ENCODE measurements at regions not wholly inside any gene's neighbourhood (a gene's known extent, or its start where the extent isn't known, plus 50 kb on each side); places are given as distances from the start of the nearest gene placed in this dataset.

- Histone ChIP-seq H3K9me3 (ENCODE audit: control insufficient read depth, insufficient read depth, low read length) (no peaks in the 10 kb centered on the region), H3K4me3 (ENCODE audit: low read length) (no peak overlapping the region), H3K27me3 (ENCODE audit: control insufficient read depth, insufficient read depth, low read length) (no peaks in the 10 kb centered on the region), H3K4me1 (ENCODE audit: control insufficient read depth, insufficient read depth, low read length) (peaks cover 11% of the 10 kb centered on the region), H3K27ac (ENCODE audit: low read length) (no peak overlapping the region), H3K36me3 (ENCODE audit: control insufficient read depth, insufficient read depth, low read length) (no peaks in the 10 kb centered on the region)
- no peak for TF ChIP-seq CTCF (IDR thresholded peaks at IDR 0.05)
- ATAC-seq (no peak), DNase-seq (no peak)
- peak overlapping the region in 1 of 2 donors; percentile 17 for H3K27ac Mint-ChIP-seq
- no peak overlapping the region for H3K4me3 Mint-ChIP-seq
- H3K4me1 Mint-ChIP-seq = peaks cover 10 to 21% of the 10 kb centered on the region in 2 donors
- no peaks in the 10 kb centered on the region for H3K9me3 Mint-ChIP-seq
- no peaks in the 10 kb centered on the region for H3K36me3 Mint-ChIP-seq
- peaks cover 8 to 22% of the 10 kb centered on the region in 2 donors for H3K27me3 Mint-ChIP-seq (ENCODE audit: low read depth in 2 of 2)
- intact Hi-C loops (cut with micrococcal nuclease) = no loop called here
These were observed 157.7 kb downstream of the RPLP1 start for GRCh38 chr15:69610277-69610676.

- Histone ChIP-seq H3K36me3 (ENCODE audit: control insufficient read depth, insufficient read depth, low read length) (no peaks in the 10 kb centered on the region), H3K4me3 (ENCODE audit: low read length) (no peak overlapping the region), H3K27me3 (ENCODE audit: control insufficient read depth, insufficient read depth, low read length) (no peaks in the 10 kb centered on the region), H3K9me3 (ENCODE audit: control insufficient read depth, insufficient read depth, low read length) (no peaks in the 10 kb centered on the region), H3K4me1 (ENCODE audit: control insufficient read depth, insufficient read depth, low read length) (peaks cover 8% of the 10 kb centered on the region), H3K27ac (ENCODE audit: low read length) (no peak overlapping the region)
- Mint-ChIP-seq H3K27me3 (ENCODE audit: low read depth in 2 of 2) (peaks cover 8 to 25% of the 10 kb centered on the region in 2 donors), H3K4me3 (no peak overlapping the region), H3K36me3 (no peaks in the 10 kb centered on the region), H3K9me3 (no peaks in the 10 kb centered on the region), H3K27ac (no peak overlapping the region), H3K4me1 (peaks cover 7 to 15% of the 10 kb centered on the region in 2 donors)
- DNase-seq = no peak
- no peak for TF ChIP-seq CTCF (IDR thresholded peaks at IDR 0.05)
- no peak for ATAC-seq
- intact Hi-C loops (cut with micrococcal nuclease) = no loop called here
- 90% methylated on average over 4 of the region's 5 CpGs for WGBS (ENCODE audit: insufficient coverage)
These were observed 158.2 kb downstream of the RPLP1 start for GRCh38 chr15:69610858-69611257.

GRCh38 chr15:69612112-69612511 is 159.5 kb downstream of the RPLP1 start:
- no peaks in the 10 kb centered on the region for H3K9me3 Mint-ChIP-seq
- no peaks in the 10 kb centered on the region for H3K36me3 Mint-ChIP-seq
- Histone ChIP-seq H3K27ac (ENCODE audit: low read length) (no peak overlapping the region), H3K4me3 (ENCODE audit: low read length) (no peak overlapping the region), H3K27me3 (ENCODE audit: control insufficient read depth, insufficient read depth, low read length) (no peaks in the 10 kb centered on the region), H3K4me1 (ENCODE audit: control insufficient read depth, insufficient read depth, low read length) (no peaks in the 10 kb centered on the region), H3K36me3 (ENCODE audit: control insufficient read depth, insufficient read depth, low read length) (no peaks in the 10 kb centered on the region), H3K9me3 (ENCODE audit: control insufficient read depth, insufficient read depth, low read length) (no peaks in the 10 kb centered on the region)
- no peak for DNase-seq
- no peak for TF ChIP-seq CTCF (IDR thresholded peaks at IDR 0.05)
- peaks cover 0 to 9% of the 10 kb centered on the region in 2 donors for H3K4me1 Mint-ChIP-seq
- ATAC-seq = no peak
- H3K27ac Mint-ChIP-seq = no peak overlapping the region
- no peak overlapping the region for H3K4me3 Mint-ChIP-seq
- peaks cover 8 to 20% of the 10 kb centered on the region in 2 donors for H3K27me3 Mint-ChIP-seq (ENCODE audit: low read depth in 2 of 2)
- intact Hi-C loops (cut with micrococcal nuclease) = loop anchor here (1.0 kb wide), 1 partner anchor 35 kb away; no protein-coding TSS in a partner anchor
- 82% methylated on average over 2 of the region's 2 CpGs for WGBS (ENCODE audit: insufficient coverage)

GRCh38 chr15:69613182-69613581 is 160.6 kb downstream of the RPLP1 start:
- H3K27me3 Mint-ChIP-seq (ENCODE audit: low read depth in 2 of 2) = peaks cover 8 to 17% of the 10 kb centered on the region in 2 donors
- H3K4me1 Mint-ChIP-seq = peaks cover 0 to 9% of the 10 kb centered on the region in 2 donors

More at GRCh38 chr15:69613182-69613581, 160.6 kb downstream of the RPLP1 start:
- Mint-ChIP-seq H3K4me3 (no peak overlapping the region), H3K36me3 (no peaks in the 10 kb centered on the region), H3K9me3 (no peaks in the 10 kb centered on the region), H3K27ac (no peak overlapping the region)
- Histone ChIP-seq H3K27me3 (ENCODE audit: control insufficient read depth, insufficient read depth, low read length) (no peaks in the 10 kb centered on the region), H3K36me3 (ENCODE audit: control insufficient read depth, insufficient read depth, low read length) (no peaks in the 10 kb centered on the region), H3K9me3 (ENCODE audit: control insufficient read depth, insufficient read depth, low read length) (no peaks in the 10 kb centered on the region), H3K27ac (ENCODE audit: low read length) (no peak overlapping the region), H3K4me3 (ENCODE audit: low read length) (no peak overlapping the region), H3K4me1 (ENCODE audit: control insufficient read depth, insufficient read depth, low read length) (no peaks in the 10 kb centered on the region)
- no peak for ATAC-seq
- no peak for TF ChIP-seq CTCF (IDR thresholded peaks at IDR 0.05)
- intact Hi-C loops (cut with micrococcal nuclease) = no loop called here
- WGBS (ENCODE audit: insufficient coverage) = 78% methylated on average over 6 of the region's 6 CpGs
- no peak for DNase-seq
